Subcutaneous abdominal adipose tissue (tissue), 5 donors: ENCODE measurements at regions not wholly inside any gene's neighbourhood (a gene's known extent, or its start where the extent isn't known, plus 50 kb on each side); places are given as distances from the start of the nearest gene placed in this dataset.

Source experiments
- H3K27ac ChIP-seq: one replicate; pipeline ENCODE4 v1.7.0; 2013; ENCODE audit warnings: low read depth, mild to moderate bottlenecking, inconsistent platforms, low read length, moderate library complexity
- H3K27me3 ChIP-seq, 5 donors: one replicate each; pipeline ENCODE4 v1.7.0; 2013; ENCODE audit warnings: low read length in 5 of 5, inconsistent platforms in 1 of 5; ENCODE audit not compliant: control insufficient read depth in 5 of 5, insufficient read depth in 4 of 5
- H3K36me3 ChIP-seq, 5 donors: one replicate each; pipeline ENCODE4 v1.7.0; 2013; ENCODE audit warnings: low read length in 5 of 5; ENCODE audit not compliant: control insufficient read depth in 5 of 5, insufficient read depth in 5 of 5
- H3K4me1 ChIP-seq, 5 donors: one replicate each; pipeline ENCODE4 v1.7.0; 2013; ENCODE audit warnings: low read length in 5 of 5, mild to moderate bottlenecking in 3 of 5, moderate library complexity in 1 of 5; ENCODE audit not compliant: control insufficient read depth in 5 of 5, insufficient read depth in 5 of 5
- H3K4me3 ChIP-seq, 5 donors: one replicate each; pipeline ENCODE4 v1.7.0; 2013; ENCODE audit warnings: low read length in 5 of 5, low read depth in 1 of 5
- H3K9ac ChIP-seq, 5 donors: one replicate each; pipeline ENCODE4 v1.7.0; 2013; ENCODE audit warnings: low read length in 5 of 5, mild to moderate bottlenecking in 4 of 5, moderate library complexity in 3 of 5
- H3K9me3 ChIP-seq, 5 donors: one replicate each; pipeline ENCODE4 v1.7.0; 2013; ENCODE audit warnings: low read length in 5 of 5; ENCODE audit not compliant: control insufficient read depth in 5 of 5
- donor health status: healthy.
- donor health status: healthy.
- donor health status: healthy.
- donor health status: healthy.
- donor health status: healthy.

- H3K4me3 ChIP-seq: no peak overlapping the region
- H3K4me1 ChIP-seq: no peaks in the 10 kb centered on the region
- peaks cover 0 to 3% (median 0%) of the 10 kb centered on the region in 5 donors for H3K9me3 ChIP-seq
- no peaks in the 10 kb centered on the region for H3K36me3 ChIP-seq
- H3K9ac ChIP-seq: no peak overlapping the region
- H3K27me3 ChIP-seq: no peaks in the 10 kb centered on the region
- H3K27ac ChIP-seq: no peak overlapping the region
These were observed 127.4 kb upstream of the UNC5C start for GRCh38 chr4:95676190-95676589.

- Histone ChIP-seq H3K9me3 (peaks cover 0 to 3% (median 0%) of the 10 kb centered on the region in 5 donors), H3K4me1 (no peaks in the 10 kb centered on the region), H3K36me3 (no peaks in the 10 kb centered on the region), H3K9ac (no peak overlapping the region), H3K27ac (no peak overlapping the region), H3K4me3 (no peak overlapping the region), H3K27me3 (no peaks in the 10 kb centered on the region)
These were observed 126.8 kb upstream of the UNC5C start for GRCh38 chr4:95675623-95676022.

GRCh38 chr4:95674521-95674981 lies 125.8 kb upstream of the UNC5C start:
- Histone ChIP-seq H3K4me1 (no peaks in the 10 kb centered on the region), H3K27ac (no peak overlapping the region), H3K9me3 (peaks cover 0 to 2% (median 0%) of the 10 kb centered on the region in 5 donors), H3K4me3 (no peak overlapping the region), H3K27me3 (no peaks in the 10 kb centered on the region), H3K9ac (no peak overlapping the region), H3K36me3 (no peaks in the 10 kb centered on the region)

- Histone ChIP-seq H3K9ac (no peak overlapping the region), H3K4me3 (no peak overlapping the region), H3K4me1 (no peaks in the 10 kb centered on the region), H3K9me3 (peaks cover 0 to 2% (median 0%) of the 10 kb centered on the region in 5 donors), H3K27me3 (no peaks in the 10 kb centered on the region), H3K36me3 (no peaks in the 10 kb centered on the region), H3K27ac (no peak overlapping the region)
These were observed 124.0 kb upstream of the UNC5C start for GRCh38 chr4:95672811-95673210.

- peaks cover 0 to 3% (median 0%) of the 10 kb centered on the region in 5 donors for H3K9me3 ChIP-seq
- no peaks in the 10 kb centered on the region for H3K36me3 ChIP-seq
- H3K27ac ChIP-seq: no peak overlapping the region
- H3K4me3 ChIP-seq: no peak overlapping the region
- no peaks in the 10 kb centered on the region for H3K27me3 ChIP-seq
- H3K9ac ChIP-seq: no peak overlapping the region
- H3K4me1 ChIP-seq: no peaks in the 10 kb centered on the region
These were observed 111.9 kb upstream of the UNC5C start for GRCh38 chr4:95660719-95661118.

GRCh38 chr4:95651891-95652290 lies 103.1 kb upstream of the UNC5C start:
- Histone ChIP-seq H3K4me1 (no peaks in the 10 kb centered on the region), H3K36me3 (no peaks in the 10 kb centered on the region), H3K9ac (no peak overlapping the region), H3K27ac (no peak overlapping the region), H3K4me3 (no peak overlapping the region), H3K27me3 (no peaks in the 10 kb centered on the region), H3K9me3 (peaks cover 0 to 5% (median 4%) of the 10 kb centered on the region in 5 donors)

GRCh38 chr4:95644417-95644816 lies 95.6 kb upstream of the UNC5C start:
- Histone ChIP-seq H3K27me3 (no peaks in the 10 kb centered on the region), H3K4me1 (no peaks in the 10 kb centered on the region), H3K9ac (no peak overlapping the region), H3K4me3 (no peak overlapping the region), H3K36me3 (no peaks in the 10 kb centered on the region), H3K9me3 (no peaks in the 10 kb centered on the region), H3K27ac (no peak overlapping the region)

GRCh38 chr4:95643627-95644026 lies 94.9 kb upstream of the UNC5C start:
- H3K4me3 ChIP-seq: no peak overlapping the region
- no peak overlapping the region for H3K27ac ChIP-seq
- H3K4me1 ChIP-seq: peaks cover 0 to 2% (median 0%) of the 10 kb centered on the region in 5 donors
- H3K9ac ChIP-seq: no peak overlapping the region
- H3K9me3 ChIP-seq: no peaks in the 10 kb centered on the region
- no peaks in the 10 kb centered on the region for H3K27me3 ChIP-seq
- no peaks in the 10 kb centered on the region for H3K36me3 ChIP-seq

- no peak overlapping the region for H3K9ac ChIP-seq
- no peaks in the 10 kb centered on the region for H3K9me3 ChIP-seq
- H3K36me3 ChIP-seq: no peaks in the 10 kb centered on the region
- no peak overlapping the region for H3K4me3 ChIP-seq
- peaks cover 0 to 2% (median 0%) of the 10 kb centered on the region in 5 donors for H3K4me1 ChIP-seq
- H3K27me3 ChIP-seq: no peaks in the 10 kb centered on the region
- no peak overlapping the region for H3K27ac ChIP-seq
These were observed 92.8 kb upstream of the UNC5C start for GRCh38 chr4:95641571-95641970.

GRCh38 chr4:95640311-95640710 lies 91.5 kb upstream of the UNC5C start:
- H3K4me3 ChIP-seq: no peak overlapping the region
- no peaks in the 10 kb centered on the region for H3K36me3 ChIP-seq
- no peak overlapping the region for H3K9ac ChIP-seq
- H3K4me1 ChIP-seq: peaks cover 0 to 2% (median 0%) of the 10 kb centered on the region in 5 donors
- no peak overlapping the region for H3K27ac ChIP-seq
- H3K9me3 ChIP-seq: no peaks in the 10 kb centered on the region
- no peaks in the 10 kb centered on the region for H3K27me3 ChIP-seq
